NCI-H1436 treated with DMSO at 0.1 percent for 48 hours (cell line): ENCODE measurements at regions not wholly inside any gene's neighbourhood (a gene's known extent, or its start where the extent isn't known, plus 50 kb on each side); places are given as distances from the start of the nearest gene placed in this dataset.
"Not testable (repeated sequence)": the region's sequence is repeated elsewhere in the genome, so short reads cannot be mapped to it uniquely, and the experiment has no call there.

Experiments used
- DNase-seq: peaks from one replicate; lab custom pipeline; 2025; lab: John Stamatoyannopoulos, UW

- not testable (repeated sequence) for DNase-seq
Observed at GRCh38 chr5:21336478-21336877, 1348.5 kb upstream of the CDH18 start.

- not testable (repeated sequence) for DNase-seq
Observed at GRCh38 chr5:21315376-21315775, 1327.4 kb upstream of the CDH18 start.

GRCh38 chr5:21301205-21301604 lies 1313.2 kb upstream of the CDH18 start:
- not testable (repeated sequence) for DNase-seq

GRCh38 chr5:21274361-21274760 lies 1286.4 kb upstream of the CDH18 start:
- DNase-seq: not testable (repeated sequence)

GRCh38 chr5:21263361-21263760 lies 1275.4 kb upstream of the CDH18 start:
- DNase-seq: no peak

GRCh38 chr5:21254161-21254560 lies 1266.2 kb upstream of the CDH18 start:
- no peak for DNase-seq

- DNase-seq: no peak
Observed at GRCh38 chr5:21244982-21245381, 1257.0 kb upstream of the CDH18 start.

- no peak for DNase-seq
Observed at GRCh38 chr5:21238786-21239185, 1250.8 kb upstream of the CDH18 start.

GRCh38 chr5:21237461-21237860 lies 1249.5 kb upstream of the CDH18 start:
- DNase-seq: no peak

GRCh38 chr5:21236971-21237427 lies 1249.0 kb upstream of the CDH18 start:
- no peak for DNase-seq

- no peak for DNase-seq
Observed at GRCh38 chr5:21236104-21236503, 1248.1 kb upstream of the CDH18 start.

- no peak for DNase-seq
Observed at GRCh38 chr5:21225223-21226064, 1237.4 kb upstream of the CDH18 start.

- DNase-seq: no peak
Observed at GRCh38 chr5:21221616-21222015, 1233.6 kb upstream of the CDH18 start.

GRCh38 chr5:21219966-21220365 lies 1232.0 kb upstream of the CDH18 start:
- DNase-seq: no peak

GRCh38 chr5:21219251-21219650 lies 1231.3 kb upstream of the CDH18 start:
- no peak for DNase-seq

GRCh38 chr5:21212026-21212425 lies 1224.0 kb upstream of the CDH18 start:
- no peak for DNase-seq

- DNase-seq: no peak
Observed at GRCh38 chr5:21209409-21209808, 1221.4 kb upstream of the CDH18 start.

- DNase-seq: no peak
Observed at GRCh38 chr5:21199087-21199486, 1211.1 kb upstream of the CDH18 start.

GRCh38 chr5:21195145-21195544 lies 1207.1 kb upstream of the CDH18 start:
- no peak for DNase-seq

GRCh38 chr5:21185536-21185935 lies 1197.5 kb upstream of the CDH18 start:
- DNase-seq: no peak

- no peak for DNase-seq
Observed at GRCh38 chr5:21184581-21184980, 1196.6 kb upstream of the CDH18 start.

GRCh38 chr5:21181609-21182125 lies 1193.7 kb upstream of the CDH18 start:
- no peak for DNase-seq

GRCh38 chr5:21173526-21173925 lies 1185.5 kb upstream of the CDH18 start:
- no peak for DNase-seq

- DNase-seq: no peak
Observed at GRCh38 chr5:21173036-21173435, 1185.0 kb upstream of the CDH18 start.
